Dendritic cell treated with granulocyte-macrophage colony-stimulating factor and Interleukin-4, amounts not matched to agents 40 ng/mL and 50 ng/mL, for 4 days (primary cell): ENCODE measurements at regions not wholly inside any gene's neighbourhood (a gene's known extent, or its start where the extent isn't known, plus 50 kb on each side); places are given as distances from the start of the nearest gene placed in this dataset.

ENCODE experiments used
- H3K27ac Mint-ChIP-seq: one replicate; pipeline ENCODE4 v1.8.0; 2022; ENCODE audit warnings: mild to moderate bottlenecking, mixed read lengths
- H3K27me3 Mint-ChIP-seq: one replicate; pipeline ENCODE4 v1.8.0; 2022; ENCODE audit warnings: mild to moderate bottlenecking, mixed read lengths
- H3K36me3 Mint-ChIP-seq: one replicate; pipeline ENCODE4 v1.8.0; 2022; ENCODE audit warnings: low read depth, mixed read lengths
- H3K4me1 Mint-ChIP-seq: one replicate; pipeline ENCODE4 v1.8.0; 2022; ENCODE audit warnings: low read depth, mixed read lengths
- H3K4me3 Mint-ChIP-seq: one replicate; pipeline ENCODE4 v1.8.0; 2022; ENCODE audit warnings: mild to moderate bottlenecking, moderate library complexity, mixed read lengths
- H3K9me3 Mint-ChIP-seq: one replicate; pipeline ENCODE4 v1.8.0; 2022; ENCODE audit warnings: mixed read lengths
- intact Hi-C: fragments of 100-400 bp; cut with micrococcal nuclease; formaldehyde crosslinking; loops from one replicate; pipeline ENCODE4 v1.15.0; 2022

- Mint-ChIP-seq H3K4me3 (no peak overlapping the region), H3K27me3 (no peaks in the 10 kb centered on the region), H3K27ac (no peak overlapping the region), H3K9me3 (no peaks in the 10 kb centered on the region), H3K36me3 (no peaks in the 10 kb centered on the region), H3K4me1 (no peaks in the 10 kb centered on the region)
- intact Hi-C loops, result no loop called here
Observed at GRCh38 chr5:5902678-5903646, 475.4 kb downstream of the MED10 start.

- Mint-ChIP-seq H3K36me3 (no peaks in the 10 kb centered on the region), H3K9me3 (no peaks in the 10 kb centered on the region), H3K4me1 (no peaks in the 10 kb centered on the region), H3K27me3 (no peaks in the 10 kb centered on the region), H3K27ac (no peak overlapping the region), H3K4me3 (no peak overlapping the region)
- intact Hi-C loops, result no loop called here
Observed at GRCh38 chr5:5900350-5900749, 477.9 kb downstream of the ICE1 start.

- H3K27me3 Mint-ChIP-seq, result no peaks in the 10 kb centered on the region
- no peak overlapping the region for H3K27ac Mint-ChIP-seq
- H3K36me3 Mint-ChIP-seq, result no peaks in the 10 kb centered on the region
- H3K9me3 Mint-ChIP-seq, result no peaks in the 10 kb centered on the region
- no peak overlapping the region for H3K4me3 Mint-ChIP-seq
- no peaks in the 10 kb centered on the region for H3K4me1 Mint-ChIP-seq
- intact Hi-C loops, result no loop called here
Observed at GRCh38 chr5:5899716-5900115, 477.2 kb downstream of the ICE1 start.

DNA sequence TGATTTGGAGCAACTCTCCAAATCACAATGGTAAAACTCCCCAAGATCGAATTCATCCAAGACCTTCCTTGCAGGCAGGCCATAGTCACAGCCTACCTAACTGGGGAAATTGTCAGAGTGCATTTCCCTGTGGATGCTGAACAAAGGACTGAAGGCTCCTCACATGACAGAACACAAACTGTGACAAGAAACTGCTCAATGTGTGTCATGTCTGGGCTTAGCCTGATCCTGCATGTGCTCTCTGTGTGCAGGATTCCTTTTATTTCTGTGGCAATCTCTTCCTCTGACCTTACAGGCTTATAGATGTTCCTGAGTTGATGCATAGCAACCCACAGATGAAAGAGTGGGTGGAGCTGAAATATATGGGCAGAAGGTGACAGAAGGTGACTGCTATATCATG, 465.8 kb downstream of the ICE1 start:
- Mint-ChIP-seq H3K4me3 (no peak overlapping the region), H3K27me3 (peaks cover 4% of the 10 kb centered on the region), H3K36me3 (no peaks in the 10 kb centered on the region), H3K27ac (no peak overlapping the region), H3K9me3 (no peaks in the 10 kb centered on the region), H3K4me1 (no peaks in the 10 kb centered on the region)
- intact Hi-C loops, result no loop called here

DNA sequence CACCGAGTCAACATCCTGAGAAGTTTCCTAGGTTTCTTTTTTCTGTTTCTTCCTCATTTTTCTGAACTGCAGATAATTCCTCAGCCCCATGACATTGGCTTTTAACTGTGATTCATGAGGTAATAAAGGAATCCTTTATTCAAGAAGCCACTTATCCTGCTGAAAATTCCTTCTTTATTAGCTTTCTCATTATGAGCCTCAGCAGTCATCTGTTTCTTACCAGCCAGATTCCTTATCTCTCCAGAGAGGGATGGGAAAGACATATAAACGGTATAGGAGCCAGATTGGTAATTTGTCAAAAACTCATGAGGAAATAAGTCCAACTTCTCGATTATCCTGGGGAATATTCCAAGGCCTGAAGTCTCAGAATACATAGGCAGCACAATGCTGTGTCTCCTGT, 465.4 kb downstream of the ICE1 start:
- no peaks in the 10 kb centered on the region for H3K4me1 Mint-ChIP-seq
- H3K36me3 Mint-ChIP-seq, result no peaks in the 10 kb centered on the region
- no peaks in the 10 kb centered on the region for H3K9me3 Mint-ChIP-seq
- H3K27ac Mint-ChIP-seq, result no peak overlapping the region
- peaks cover 4% of the 10 kb centered on the region for H3K27me3 Mint-ChIP-seq
- intact Hi-C loops, result no loop called here
- no peak overlapping the region for H3K4me3 Mint-ChIP-seq

- Mint-ChIP-seq H3K27ac (no peak overlapping the region), H3K27me3 (peaks cover 4% of the 10 kb centered on the region), H3K36me3 (no peaks in the 10 kb centered on the region), H3K9me3 (no peaks in the 10 kb centered on the region), H3K4me3 (no peak overlapping the region), H3K4me1 (no peaks in the 10 kb centered on the region)
- intact Hi-C loops, result no loop called here
Observed at GRCh38 chr5:5886812-5887486, 464.5 kb downstream of the ICE1 start.

- Mint-ChIP-seq H3K4me3 (no peak overlapping the region), H3K27me3 (peaks cover 4% of the 10 kb centered on the region), H3K9me3 (no peaks in the 10 kb centered on the region), H3K36me3 (no peaks in the 10 kb centered on the region), H3K4me1 (no peaks in the 10 kb centered on the region), H3K27ac (no peak overlapping the region)
- intact Hi-C loops, result no loop called here
Observed at GRCh38 chr5:5886353-5886752, 463.9 kb downstream of the ICE1 start.

GRCh38 chr5:5885782-5886181, 463.3 kb downstream of the ICE1 start:
- Mint-ChIP-seq H3K9me3 (no peaks in the 10 kb centered on the region), H3K4me3 (no peak overlapping the region), H3K36me3 (no peaks in the 10 kb centered on the region), H3K4me1 (no peaks in the 10 kb centered on the region), H3K27me3 (peaks cover 4% of the 10 kb centered on the region), H3K27ac (no peak overlapping the region)
- intact Hi-C loops, result no loop called here

GRCh38 chr5:5884593-5884992, 462.1 kb downstream of the ICE1 start:
- Mint-ChIP-seq H3K36me3 (no peaks in the 10 kb centered on the region), H3K4me1 (no peaks in the 10 kb centered on the region), H3K27ac (no peak overlapping the region), H3K27me3 (peaks cover 4% of the 10 kb centered on the region), H3K4me3 (no peak overlapping the region), H3K9me3 (no peaks in the 10 kb centered on the region)
- intact Hi-C loops, result no loop called here

- Mint-ChIP-seq H3K27me3 (peaks cover 4% of the 10 kb centered on the region), H3K4me3 (no peak overlapping the region), H3K4me1 (no peaks in the 10 kb centered on the region), H3K27ac (no peak overlapping the region), H3K36me3 (no peaks in the 10 kb centered on the region), H3K9me3 (no peaks in the 10 kb centered on the region)
- intact Hi-C loops, result no loop called here
Observed at GRCh38 chr5:5883562-5883961, 461.1 kb downstream of the ICE1 start.

- no peaks in the 10 kb centered on the region for H3K36me3 Mint-ChIP-seq
Observed at GRCh38 chr5:5883146-5883545, 460.7 kb downstream of the ICE1 start.

GRCh38 chr5:5882706-5883105, 460.2 kb downstream of the ICE1 start:
- H3K27me3 Mint-ChIP-seq, result peaks cover 4% of the 10 kb centered on the region
- no peaks in the 10 kb centered on the region for H3K36me3 Mint-ChIP-seq
- H3K9me3 Mint-ChIP-seq, result no peaks in the 10 kb centered on the region
- no peaks in the 10 kb centered on the region for H3K4me1 Mint-ChIP-seq
- no peak overlapping the region for H3K27ac Mint-ChIP-seq
- no peak overlapping the region for H3K4me3 Mint-ChIP-seq
- intact Hi-C loops, result no loop called here

More at GRCh38 chr5:5883146-5883545, 460.7 kb downstream of the ICE1 start:
- Mint-ChIP-seq H3K4me3 (no peak overlapping the region), H3K4me1 (no peaks in the 10 kb centered on the region), H3K9me3 (no peaks in the 10 kb centered on the region), H3K27me3 (peaks cover 4% of the 10 kb centered on the region), H3K27ac (no peak overlapping the region)
- intact Hi-C loops, result no loop called here

DNA sequence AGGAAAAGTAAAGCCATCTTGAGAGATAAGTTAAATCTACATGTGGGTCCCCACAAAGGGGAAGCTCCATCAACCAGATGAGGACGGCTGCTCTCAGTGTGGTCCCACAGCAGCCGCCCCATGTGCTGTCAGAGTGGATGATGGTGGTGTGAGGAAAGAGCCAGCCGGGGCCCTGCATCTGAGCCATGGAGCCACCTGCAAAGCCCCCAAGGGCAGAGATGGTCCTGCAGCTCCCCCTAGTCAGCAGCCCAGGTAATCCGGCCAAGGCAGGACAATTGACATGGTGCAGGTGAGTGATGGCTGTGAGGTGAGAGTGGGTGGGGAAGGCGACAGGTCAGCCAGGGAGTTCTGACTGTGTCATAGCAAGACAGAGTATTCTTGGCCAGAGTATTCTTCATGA, 458.8 kb downstream of the ICE1 start:
- Mint-ChIP-seq H3K36me3 (no peaks in the 10 kb centered on the region), H3K4me1 (no peaks in the 10 kb centered on the region), H3K9me3 (no peaks in the 10 kb centered on the region), H3K27me3 (no peaks in the 10 kb centered on the region), H3K4me3 (no peak overlapping the region), H3K27ac (no peak overlapping the region)
- intact Hi-C loops, result no loop called here

DNA sequence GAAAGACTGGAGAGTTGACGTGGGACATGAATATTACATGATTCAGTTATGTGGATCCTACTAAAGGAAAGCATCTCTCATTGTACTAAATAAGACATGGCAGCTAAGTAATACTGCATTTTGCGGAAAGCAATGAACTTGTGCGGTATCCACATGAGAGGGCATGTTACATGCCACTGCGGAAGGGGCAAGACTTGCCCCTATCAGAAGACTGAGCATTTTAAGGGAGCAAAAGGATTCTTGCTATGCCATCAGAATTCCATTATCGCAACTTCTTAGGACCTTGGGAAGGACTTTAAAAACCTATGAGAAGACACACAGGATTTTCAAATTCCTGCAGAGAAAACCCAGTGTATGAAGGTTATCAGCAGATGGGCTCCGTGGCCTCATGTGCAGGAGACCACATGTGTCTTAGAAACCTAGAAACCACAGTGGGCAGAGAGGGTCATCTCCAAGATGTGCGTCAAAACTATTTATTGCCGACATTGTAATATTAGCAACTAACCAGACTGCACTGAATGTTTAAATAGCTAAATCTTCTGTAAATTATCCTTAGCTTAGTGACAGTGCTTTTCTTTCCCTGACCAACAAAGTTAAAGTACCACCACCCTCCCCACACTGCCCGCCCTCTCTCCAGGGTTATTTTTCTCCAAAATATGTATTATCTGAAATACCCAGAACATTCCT, 457.7 kb downstream of the ICE1 start:
- Mint-ChIP-seq H3K36me3 (no peaks in the 10 kb centered on the region), H3K27me3 (no peaks in the 10 kb centered on the region), H3K27ac (no peak overlapping the region), H3K4me1 (no peaks in the 10 kb centered on the region), H3K4me3 (no peak overlapping the region), H3K9me3 (no peaks in the 10 kb centered on the region)
- intact Hi-C loops, result no loop called here
